K562 (cell line): ENCODE measurements at regions not wholly inside any gene's neighbourhood (a gene's known extent, or its start where the extent isn't known, plus 50 kb on each side); places are given as distances from the start of the nearest gene placed in this dataset.

ENCODE experiments used
- ATAC-seq: fragments of 200-7000 bp; cut with Tn5 transposase; 3 replicates; pipeline ENCODE4 v1.9.1; 2020; ENCODE audit warnings: moderate library complexity
- BruUV-seq: library from RNA; stranded (reverse); fragments of 400-500 nt; replicated peaks from 2 replicates; lab custom pipeline; 2021; lab: Mats Ljungman, UMichigan
- CTCF ChIA-PET: fragments of 300-600 bp; formaldehyde crosslinking; extraction: SDS; loops from one replicate; lab custom pipeline; 2021; ENCODE audit warnings: low intra/inter-chr PET ratio; lab: Yijun Ruan, JAX
- POLR2A ChIA-PET: fragments of 300-600, 350-650 bp; sonication (Branson Sonifier 250); formaldehyde crosslinking; extraction: SDS; loops from one replicate; lab custom pipeline; 2021; ENCODE audit warnings: antibody characterized with exemption, inconsistent platforms; lab: Yijun Ruan, JAX
- DNase-seq, 4 experiments: peaks; one replicate each; pipeline versions ENCODE4 v3.0.0 to v3.0.0-alpha.2; 2011 to 2018; ENCODE audit warnings: low spot score in 3 of 4, mixed read lengths in 3 of 4; ENCODE audit errors: extremely low read depth in 1 of 4
- FAIRE-seq: peaks from 2 replicates; lab custom pipeline; 2011; peaks lifted over from hg19 to GRCh38; lab: Jason Lieb, UNC
- H2AFZ ChIP-seq: 2 replicates; pipeline ENCODE4 v1.6.0; 2011; ENCODE audit warnings: low read depth, low read length, control low read depth, inconsistent platforms
- H3K27ac ChIP-seq: fragments of 200-600 bp; 3 replicates; pipeline ENCODE4 v1.8.0; 2011; ENCODE audit warnings: low read depth, mild to moderate bottlenecking, control low read depth, inconsistent platforms, low read length, moderate library complexity, mixed read lengths; ENCODE audit errors: extremely low read depth
- H3K27me3 ChIP-seq, 2 experiments: fragments of 300-600 bp in 1 of 2; 2 replicates in 1 of 2; 3 replicates in 1 of 2; pipeline versions ENCODE4 v1.6.0 to v1.8.0; 2011; ENCODE audit warnings: inconsistent platforms in 2 of 2, low read length in 2 of 2, mild to moderate bottlenecking in 1 of 2, mixed read lengths in 1 of 2, moderate library complexity in 1 of 2; ENCODE audit not compliant: control insufficient read depth in 2 of 2, insufficient read depth in 2 of 2
- H3K36me3 ChIP-seq: fragments of 300-600 bp; 3 replicates; pipeline ENCODE4 v1.8.0; 2011; ENCODE audit warnings: mild to moderate bottlenecking, low read length, inconsistent platforms; ENCODE audit not compliant: control insufficient read depth, insufficient read depth
- H3K4me1 ChIP-seq, 2 experiments: fragments of 200-600 bp in 1 of 2; replicated peaks in 1 of 2; 2 replicates in 1 of 2; 3 replicates in 1 of 2; pipeline versions ENCODE4 v1.5.1 to v1.8.0; 2011; ENCODE audit warnings: inconsistent platforms in 2 of 2, low read length in 2 of 2, mild to moderate bottlenecking in 1 of 2, mixed read lengths in 1 of 2, moderate library complexity in 1 of 2; ENCODE audit not compliant: control insufficient read depth in 2 of 2, insufficient read depth in 2 of 2
- H3K4me2 ChIP-seq: 2 replicates; pipeline ENCODE4 v1.6.1; 2011; ENCODE audit warnings: low read length, control low read depth, inconsistent platforms, mixed read lengths; ENCODE audit not compliant: insufficient read depth
- H3K4me3 ChIP-seq: fragments of 200-600 bp; sonication (generic), shearing (Covaris generic); 2 replicates; pipeline ENCODE4 v1.5.1; 2016; ENCODE audit warnings: control low read depth, inconsistent platforms
- H3K79me2 ChIP-seq: fragments of 200-600 bp; 3 replicates; pipeline ENCODE4 v1.8.0; 2011; ENCODE audit warnings: low read length, inconsistent platforms; ENCODE audit not compliant: control insufficient read depth, insufficient read depth
- H3K9ac ChIP-seq, 2 experiments: 2 replicates each; pipeline versions ENCODE4 v1.6.0 to v1.6.1; 2011; ENCODE audit warnings: low read depth in 2 of 2, low read length in 2 of 2, control low read depth in 1 of 2, inconsistent platforms in 1 of 2, mild to moderate bottlenecking in 1 of 2, mixed read lengths in 1 of 2; ENCODE audit not compliant: insufficient read depth in 1 of 2
- H3K9me1 ChIP-seq: one replicate; pipeline ENCODE4 v1.6.0; 2011; ENCODE audit warnings: inconsistent platforms, mild to moderate bottlenecking, low read length, moderate library complexity; ENCODE audit not compliant: control insufficient read depth, insufficient read depth
- H3K9me3 ChIP-seq: replicated peaks from 2 replicates; pipeline ENCODE4 v1.5.1; 2011; ENCODE audit warnings: low read depth, low read length, inconsistent platforms; ENCODE audit not compliant: control insufficient read depth, insufficient read depth
- H4K20me1 ChIP-seq: replicated peaks from 2 replicates; pipeline ENCODE4 v1.6.1; 2011; ENCODE audit warnings: low read length, inconsistent platforms, mixed read lengths; ENCODE audit not compliant: control insufficient read depth, insufficient read depth
- CREB1 ChIP-seq, 2 experiments: sonication (generic) in 1 of 2; formaldehyde crosslinking in 1 of 2; IDR thresholded peaks; 2 replicates each; pipeline versions ENCODE4 v1.6.1 to v1.8.0; 2012 to 2022; ENCODE audit warnings: inconsistent platforms in 1 of 2, mild to moderate bottlenecking in 1 of 2, missing genetic modification reagents in 1 of 2, moderate library complexity in 1 of 2
- E2F3 ChIP-seq: fragments of 250-450 bp; sonication (Bioruptor Pico); IDR thresholded peaks from 2 replicates; pipeline ENCODE4 v1.4.0; 2020; ENCODE audit warnings: mild to moderate bottlenecking
- ELF4 ChIP-seq: fragments of 450-650 bp; formaldehyde crosslinking; IDR thresholded peaks from 2 replicates; pipeline ENCODE4 v1.4.0; 2022; ENCODE audit warnings: missing genetic modification characterization
- FOXK1 ChIP-seq: sonication (generic); formaldehyde crosslinking; IDR thresholded peaks from 2 replicates; pipeline ENCODE4 v1.8.0; 2022; ENCODE audit warnings: missing genetic modification reagents, mild to moderate bottlenecking, borderline replicate concordance
- HDAC6 ChIP-seq: IDR thresholded peaks from 2 replicates; pipeline ENCODE4 v1.6.1; 2012; ENCODE audit warnings: low read depth, mild to moderate bottlenecking, control low read depth, inconsistent platforms, low read length, moderate library complexity
- HNRNPK ChIP-seq: fragments of 200-400 bp; formaldehyde crosslinking; IDR thresholded peaks from one replicate; pipeline ENCODE4 v1.6.1; 2018; ENCODE audit warnings: mild to moderate bottlenecking, low read depth, low read length; ENCODE audit not compliant: poor library complexity, severe bottlenecking
- KDM4B ChIP-seq, 2 experiments: fragments of 450-650 bp in 1 of 2; sonication (generic) in 1 of 2; IDR thresholded peaks; 2 replicates each; pipeline ENCODE4 v1.6.1; 2016 to 2017; ENCODE audit warnings: borderline replicate concordance in 2 of 2, antibody characterized with exemption in 1 of 2, low read depth in 1 of 2, mild to moderate bottlenecking in 1 of 2
- MCM3 ChIP-seq: fragments of 450-650 bp; IDR thresholded peaks from 2 replicates; pipeline ENCODE4 v1.6.1; 2016
- NFE2 ChIP-seq: IDR thresholded peaks from 2 replicates; pipeline ENCODE4 v1.6.1; 2014; ENCODE audit warnings: antibody characterized with exemption, low read depth
- NRF1 ChIP-seq, 2 experiments: fragments of 450-650 bp; IDR thresholded peaks in 1 of 2; conservative IDR thresholded peaks in 1 of 2; 2 replicates each; pipeline ENCODE4 v1.6.1; 2014; ENCODE audit warnings: mild to moderate bottlenecking in 2 of 2
- POLR2H ChIP-seq: IDR thresholded peaks from 2 replicates; pipeline ENCODE4 v1.6.1; 2016; ENCODE audit warnings: missing genetic modification characterization, low read depth, mild to moderate bottlenecking, control low read depth, missing compliant biosample characterization, moderate library complexity
- SLC30A9 ChIP-seq: fragments of 250-450 bp; sonication (Bioruptor Pico); IDR thresholded peaks from 2 replicates; pipeline ENCODE4 v1.8.0; 2022; ENCODE audit warnings: mild to moderate bottlenecking, moderate library complexity
- SUPT5H ChIP-seq: fragments of 450-650 bp; IDR thresholded peaks from 2 replicates; pipeline ENCODE4 v1.6.1; 2016
- XRCC3 ChIP-seq: fragments of 450-650 bp; IDR thresholded peaks from 2 replicates; pipeline ENCODE4 v1.6.1; 2017; ENCODE audit warnings: mild to moderate bottlenecking, moderate library complexity
- WGBS: fragments of 100-300 bp; shearing (Covaris generic); methylation state at CpG from one replicate; pipeline ENCODE4 v1.1.6; 2016; ENCODE audit warnings: low coverage, mixed read lengths; ENCODE audit not compliant: insufficient coverage; ENCODE audit errors: missing lambda C conversion rate; 5-methylcytosine and 5-hydroxymethylcytosine counted together
- in situ Hi-C: fragments of 300-500 bp; cut with MboI; formaldehyde crosslinking; loops from 4 replicates; pipeline ENCODE4 v1.15.0; 2018; ENCODE audit warnings: inconsistent platforms, mixed read lengths
- intact Hi-C: fragments of 100-400 bp; cut with micrococcal nuclease; formaldehyde crosslinking; loops from 2 replicates; pipeline ENCODE4 v1.14.2; 2022
- TF ChIP-seq, protein P1 (sequence below): fragments of 450-650 bp; IDR thresholded peaks from 2 replicates; pipeline ENCODE4 v1.6.1; 2017; ENCODE audit warnings: antibody characterized with exemption, mild to moderate bottlenecking
- TF ChIP-seq, protein P2 (sequence below): fragments of 450-650 bp; formaldehyde crosslinking; IDR thresholded peaks from 2 replicates; pipeline ENCODE4 v1.4.0; 2020; ENCODE audit warnings: mild to moderate bottlenecking, moderate library complexity
- TF ChIP-seq, protein P3 (sequence below): sonication (generic); formaldehyde crosslinking; IDR thresholded peaks from 2 replicates; pipeline ENCODE4 v1.8.1; 2023; ENCODE audit warnings: mild to moderate bottlenecking, missing genetic modification reagents, moderate library complexity

DNA sequence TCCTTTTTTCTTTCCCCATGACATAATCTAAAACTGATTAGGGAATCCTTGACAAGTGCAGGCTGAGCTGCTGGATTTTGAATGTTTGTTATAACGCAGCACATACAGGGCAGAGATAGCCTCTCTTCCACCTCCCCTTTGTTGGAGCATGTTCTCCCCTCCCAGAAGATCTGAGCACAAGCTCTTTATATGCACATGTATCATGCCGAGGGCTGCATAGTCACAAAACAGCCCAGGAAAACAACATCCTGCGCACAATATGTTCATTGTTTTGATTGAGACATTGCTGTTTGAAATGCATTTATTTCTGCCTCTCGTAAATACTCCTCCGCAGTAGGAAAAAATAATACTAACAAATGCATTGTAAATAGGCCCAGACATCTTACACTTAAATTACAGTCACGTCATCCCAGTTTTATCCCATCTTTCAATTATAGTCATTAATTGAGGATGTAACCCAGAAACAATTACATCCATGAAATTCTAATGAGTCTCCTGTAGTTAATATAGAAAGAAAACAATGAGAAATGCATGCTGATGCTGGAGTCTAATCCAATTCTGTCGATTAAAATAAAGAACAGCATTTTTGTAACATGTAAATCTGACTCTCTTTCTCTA lies 401.8 kb downstream of the BTG1 start:
- Histone ChIP-seq H3K27me3 (no peaks in the 10 kb centered on the region), H3K9ac (no peak overlapping the region), H3K79me2 (peaks cover 4% of the 10 kb centered on the region; the same call in 1 of the 3 replicates), H3K4me2 (no peak overlapping the region), H3K36me3 (peaks cover 50% of the 10 kb centered on the region), H3K9me3 (no peaks in the 10 kb centered on the region), H3K4me1 (no peaks in the 10 kb centered on the region), H3K27ac (no peak overlapping the region), H3K9me1 (no peaks in the 10 kb centered on the region), H3K4me3 (no peak overlapping the region), H2AFZ (no peak overlapping the region), H4K20me1 (0 out of 2 replicates have a peak, but pooled peaks cover 3% of the 10 kb centered on the region)
- no peak for FAIRE-seq
- DNase-seq: no peak
- in situ Hi-C loops (no loop called here), intact Hi-C loops (no loop called here)
- no TSS peak for BruUV-seq
- ChIA-PET CTCF (no interaction called here), POLR2A (interaction anchor here (1.8 kb wide), 1 partner anchor 13 kb away, joined by 9 read pairs; no protein-coding TSS in a partner anchor)
- no peak for ATAC-seq
- 86% methylated on average over 7 of the region's 7 CpGs for WGBS
- TF ChIP-seq POLR2H (tag) (no peak), NFE2 (no peak), SUPT5H (no peak), MCM3 (no peak), ELF4 (no peak), SLC30A9 (CRISPR knock-in tag) (no peak), FOXK1 (CRISPR knock-in tag) (no peak), CREB1 (IDR thresholded peaks at IDR 0.05) (no peak), CREB1 (CRISPR knock-in tag; IDR thresholded peaks at IDR 0.05) (no peak), HNRNPK (no peak), E2F3 (no peak), XRCC3 (no peak), KDM4B (IDR thresholded peaks at IDR 0.05; ENCODE audit: borderline replicate concordance in 2 of 2, low read depth in 1 of 2) (no peak), NRF1 (conservative IDR thresholded peaks at IDR 0.05 in 1 of 2, IDR thresholded peaks at IDR 0.05 in 1 of 2) (no peak), HDAC6 (no peak)
- TF ChIP-seq, protein P1, sequence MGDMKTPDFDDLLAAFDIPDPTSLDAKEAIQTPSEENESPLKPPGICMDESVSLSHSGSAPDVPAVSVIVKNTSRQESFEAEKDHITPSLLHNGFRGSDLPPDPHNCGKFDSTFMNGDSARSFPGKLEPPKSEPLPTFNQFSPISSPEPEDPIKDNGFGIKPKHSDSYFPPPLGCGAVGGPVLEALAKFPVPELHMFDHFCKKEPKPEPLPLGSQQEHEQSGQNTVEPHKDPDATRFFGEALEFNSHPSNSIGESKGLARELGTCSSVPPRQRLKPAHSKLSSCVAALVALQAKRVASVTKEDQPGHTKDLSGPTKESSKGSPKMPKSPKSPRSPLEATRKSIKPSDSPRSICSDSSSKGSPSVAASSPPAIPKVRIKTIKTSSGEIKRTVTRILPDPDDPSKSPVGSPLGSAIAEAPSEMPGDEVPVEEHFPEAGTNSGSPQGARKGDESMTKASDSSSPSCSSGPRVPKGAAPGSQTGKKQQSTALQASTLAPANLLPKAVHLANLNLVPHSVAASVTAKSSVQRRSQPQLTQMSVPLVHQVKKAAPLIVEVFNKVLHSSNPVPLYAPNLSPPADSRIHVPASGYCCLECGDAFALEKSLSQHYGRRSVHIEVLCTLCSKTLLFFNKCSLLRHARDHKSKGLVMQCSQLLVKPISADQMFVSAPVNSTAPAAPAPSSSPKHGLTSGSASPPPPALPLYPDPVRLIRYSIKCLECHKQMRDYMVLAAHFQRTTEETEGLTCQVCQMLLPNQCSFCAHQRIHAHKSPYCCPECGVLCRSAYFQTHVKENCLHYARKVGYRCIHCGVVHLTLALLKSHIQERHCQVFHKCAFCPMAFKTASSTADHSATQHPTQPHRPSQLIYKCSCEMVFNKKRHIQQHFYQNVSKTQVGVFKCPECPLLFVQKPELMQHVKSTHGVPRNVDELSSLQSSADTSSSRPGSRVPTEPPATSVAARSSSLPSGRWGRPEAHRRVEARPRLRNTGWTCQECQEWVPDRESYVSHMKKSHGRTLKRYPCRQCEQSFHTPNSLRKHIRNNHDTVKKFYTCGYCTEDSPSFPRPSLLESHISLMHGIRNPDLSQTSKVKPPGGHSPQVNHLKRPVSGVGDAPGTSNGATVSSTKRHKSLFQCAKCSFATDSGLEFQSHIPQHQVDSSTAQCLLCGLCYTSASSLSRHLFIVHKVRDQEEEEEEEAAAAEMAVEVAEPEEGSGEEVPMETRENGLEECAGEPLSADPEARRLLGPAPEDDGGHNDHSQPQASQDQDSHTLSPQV: no peak
- TF ChIP-seq, protein P2, sequence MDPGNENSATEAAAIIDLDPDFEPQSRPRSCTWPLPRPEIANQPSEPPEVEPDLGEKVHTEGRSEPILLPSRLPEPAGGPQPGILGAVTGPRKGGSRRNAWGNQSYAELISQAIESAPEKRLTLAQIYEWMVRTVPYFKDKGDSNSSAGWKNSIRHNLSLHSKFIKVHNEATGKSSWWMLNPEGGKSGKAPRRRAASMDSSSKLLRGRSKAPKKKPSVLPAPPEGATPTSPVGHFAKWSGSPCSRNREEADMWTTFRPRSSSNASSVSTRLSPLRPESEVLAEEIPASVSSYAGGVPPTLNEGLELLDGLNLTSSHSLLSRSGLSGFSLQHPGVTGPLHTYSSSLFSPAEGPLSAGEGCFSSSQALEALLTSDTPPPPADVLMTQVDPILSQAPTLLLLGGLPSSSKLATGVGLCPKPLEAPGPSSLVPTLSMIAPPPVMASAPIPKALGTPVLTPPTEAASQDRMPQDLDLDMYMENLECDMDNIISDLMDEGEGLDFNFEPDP: no peak
- TF ChIP-seq, protein P3, sequence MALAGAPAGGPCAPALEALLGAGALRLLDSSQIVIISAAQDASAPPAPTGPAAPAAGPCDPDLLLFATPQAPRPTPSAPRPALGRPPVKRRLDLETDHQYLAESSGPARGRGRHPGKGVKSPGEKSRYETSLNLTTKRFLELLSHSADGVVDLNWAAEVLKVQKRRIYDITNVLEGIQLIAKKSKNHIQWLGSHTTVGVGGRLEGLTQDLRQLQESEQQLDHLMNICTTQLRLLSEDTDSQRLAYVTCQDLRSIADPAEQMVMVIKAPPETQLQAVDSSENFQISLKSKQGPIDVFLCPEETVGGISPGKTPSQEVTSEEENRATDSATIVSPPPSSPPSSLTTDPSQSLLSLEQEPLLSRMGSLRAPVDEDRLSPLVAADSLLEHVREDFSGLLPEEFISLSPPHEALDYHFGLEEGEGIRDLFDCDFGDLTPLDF: no peak
